HG03457 (cell line): ENCODE measurements at regions not wholly inside any gene's neighbourhood (a gene's known extent, or its start where the extent isn't known, plus 50 kb on each side); places are given as distances from the start of the nearest gene placed in this dataset.
"Not testable (repeated sequence)": the region's sequence is repeated elsewhere in the genome, so short reads cannot be mapped to it uniquely, and the experiment has no call there.

Source experiments
- ATAC-seq: cut with Tn5 transposase; IDR thresholded peaks from one replicate; pipeline ENCODE4 v1.9.1; 2021; ENCODE audit warnings: moderate number of reproducible peaks; ENCODE audit not compliant: unreplicated experiment

DNA sequence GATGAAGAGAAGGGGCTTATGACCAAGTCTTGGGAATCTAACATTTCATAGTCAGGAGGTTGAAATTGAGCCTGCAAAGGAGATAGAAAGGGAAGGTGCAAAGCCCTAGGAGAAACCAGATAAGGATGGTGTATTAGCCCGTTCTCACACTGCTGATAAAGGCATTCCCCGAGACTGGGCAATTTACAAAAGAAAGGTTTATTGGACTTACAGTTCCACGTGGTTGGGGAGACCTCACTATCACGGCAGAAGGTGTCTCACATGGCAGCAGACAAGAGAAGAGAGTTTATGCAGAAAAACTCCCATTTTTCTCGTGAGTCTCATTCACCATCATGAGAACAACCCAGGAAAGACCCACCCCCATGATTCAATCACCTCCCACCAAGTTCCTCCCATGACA, 129.5 kb upstream of the LNX1 start:
- no peak for ATAC-seq

GRCh38 chr4:53717064-53717549, 125.8 kb upstream of the LNX1 start:
- ATAC-seq, result no peak

GRCh38 chr4:53716471-53717063, 125.3 kb upstream of the LNX1 start:
- no peak for ATAC-seq

GRCh38 chr4:53716011-53716410, 124.7 kb upstream of the LNX1 start:
- no peak for ATAC-seq

DNA sequence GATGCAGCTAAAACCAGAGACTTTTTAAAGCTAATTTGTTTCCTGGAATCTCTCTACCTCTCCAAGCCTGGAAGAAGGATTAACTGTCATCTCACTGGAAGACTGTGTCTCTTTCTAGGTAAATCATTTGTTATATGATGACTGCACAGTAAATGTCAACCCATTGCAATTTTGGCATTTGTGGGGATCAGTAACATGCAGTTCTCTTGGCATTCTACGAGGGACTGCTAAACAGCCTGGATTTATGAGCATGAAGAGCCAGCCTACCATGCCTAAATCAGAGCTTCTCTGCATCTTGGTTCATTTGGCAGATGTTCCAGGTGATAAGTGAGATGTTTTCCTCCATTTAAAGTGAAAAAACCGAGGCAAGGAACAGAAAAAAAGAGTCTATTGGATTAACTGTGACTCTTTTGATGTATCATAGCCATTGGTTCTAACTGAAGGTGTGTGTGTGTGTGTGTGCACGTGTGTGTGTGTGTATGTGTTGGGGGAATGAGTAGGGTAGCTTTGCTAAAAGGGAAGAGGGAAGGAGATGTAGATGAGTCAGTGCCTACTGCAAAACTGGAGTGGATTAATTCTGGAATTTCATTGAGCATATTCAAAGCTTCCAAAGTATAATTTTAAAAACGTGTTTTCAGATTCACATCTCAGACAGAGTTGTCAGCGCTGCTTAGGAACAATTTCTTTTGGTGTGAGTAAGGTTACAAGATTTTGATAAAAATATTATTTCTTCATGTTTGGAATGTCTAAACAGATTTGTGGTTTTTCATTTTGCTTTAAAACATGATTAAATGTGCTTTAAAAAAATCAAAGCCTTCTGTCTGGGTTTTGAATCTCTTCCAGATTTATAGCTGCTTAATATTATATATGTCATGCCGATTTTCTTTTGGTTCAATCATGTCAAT, 123.2 kb upstream of the LNX1 start:
- ATAC-seq, result no peak

DNA sequence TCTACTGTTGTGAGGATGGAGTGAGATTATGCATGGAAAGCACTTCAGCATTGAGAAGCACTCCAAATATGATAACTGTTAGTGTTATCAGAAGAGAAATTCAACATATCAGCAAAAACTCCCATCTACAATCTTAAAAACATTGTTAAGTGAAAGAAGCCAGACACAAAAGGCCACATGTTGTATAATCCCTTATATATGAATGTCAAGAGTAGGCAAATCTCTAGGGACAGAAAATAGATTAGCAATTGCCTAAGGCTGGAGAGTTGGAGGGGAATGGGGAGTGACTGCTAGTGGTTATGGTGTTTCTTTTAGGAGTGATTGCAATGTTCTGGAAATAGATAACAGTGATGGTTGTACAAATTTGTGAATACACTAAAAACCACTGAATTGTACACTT, 122.5 kb upstream of the LNX1 start:
- ATAC-seq, result no peak

- no peak for ATAC-seq
These were observed 122.0 kb upstream of the LNX1 start for GRCh38 chr4:53713296-53713695.

GRCh38 chr4:53712408-53713020, 121.2 kb upstream of the LNX1 start:
- no peak for ATAC-seq

DNA sequence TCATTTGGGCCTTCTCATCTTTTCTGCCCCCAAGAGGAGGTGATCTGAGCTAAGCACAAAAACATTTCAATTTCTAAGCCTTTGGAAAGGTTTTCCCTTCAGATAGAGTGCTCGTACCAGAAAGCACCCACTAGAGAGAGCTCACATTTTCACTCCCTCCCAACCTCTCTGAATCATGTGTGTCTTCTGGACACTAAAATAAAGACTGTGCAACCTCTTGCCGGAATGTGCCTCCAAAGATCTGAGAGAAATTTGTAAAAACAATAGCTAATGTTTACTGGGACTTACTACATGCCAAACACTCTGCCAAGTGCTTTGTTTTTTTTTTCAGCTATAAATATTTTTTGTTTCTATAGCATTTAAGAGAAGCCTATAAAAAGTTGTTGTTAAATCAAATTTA, 120.6 kb upstream of the LNX1 start:
- no peak for ATAC-seq

DNA sequence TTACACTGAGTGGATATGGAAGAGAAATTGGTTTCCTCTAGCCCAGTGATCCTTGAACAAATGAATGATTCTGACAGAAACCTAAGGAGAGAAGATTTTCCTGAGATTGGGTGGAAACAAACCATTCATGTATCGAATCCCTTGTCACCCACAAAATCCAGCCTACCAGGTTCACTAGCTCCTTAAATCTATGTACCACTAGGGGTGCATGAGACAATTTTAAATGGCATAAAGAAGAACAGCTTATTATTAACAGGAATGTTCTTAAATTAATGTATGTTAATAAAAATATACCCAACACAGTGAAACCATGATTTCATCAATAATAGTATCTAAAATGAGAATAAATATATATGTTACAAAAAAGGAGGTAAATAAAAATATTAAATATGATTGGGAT, 118.4 kb upstream of the LNX1 start:
- no peak for ATAC-seq

GRCh38 chr4:53707491-53707890, 116.2 kb upstream of the LNX1 start:
- ATAC-seq, result no peak

- no peak for ATAC-seq
These were observed 115.2 kb upstream of the LNX1 start for GRCh38 chr4:53706422-53707032.

DNA sequence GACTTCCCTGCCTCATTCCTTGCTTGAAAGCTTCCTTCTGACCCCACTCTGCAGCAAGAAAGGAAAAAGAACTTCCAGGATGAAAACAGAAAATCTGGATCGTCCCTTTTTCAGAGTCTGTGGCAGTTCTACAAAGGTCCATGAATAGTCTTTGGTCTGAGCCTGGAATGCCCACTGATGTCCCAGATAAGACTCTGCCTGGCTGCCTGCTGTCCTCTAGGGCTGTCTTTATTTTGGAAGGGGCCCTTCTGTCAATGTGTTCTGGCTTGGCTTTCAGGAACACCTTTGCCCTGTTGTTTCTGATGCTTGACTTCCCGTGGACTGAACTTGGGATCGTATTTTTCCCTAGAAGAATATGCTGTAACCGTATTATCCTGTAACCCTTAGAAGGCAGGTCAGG, 114.7 kb upstream of the LNX1 start:
- ATAC-seq, result no peak

GRCh38 chr4:53705151-53705764, 114.0 kb upstream of the LNX1 start:
- no peak for ATAC-seq

GRCh38 chr4:53704329-53704728, 113.0 kb upstream of the LNX1 start:
- ATAC-seq, result no peak

- no peak for ATAC-seq
These were observed 112.0 kb upstream of the LNX1 start for GRCh38 chr4:53703267-53703655.

DNA sequence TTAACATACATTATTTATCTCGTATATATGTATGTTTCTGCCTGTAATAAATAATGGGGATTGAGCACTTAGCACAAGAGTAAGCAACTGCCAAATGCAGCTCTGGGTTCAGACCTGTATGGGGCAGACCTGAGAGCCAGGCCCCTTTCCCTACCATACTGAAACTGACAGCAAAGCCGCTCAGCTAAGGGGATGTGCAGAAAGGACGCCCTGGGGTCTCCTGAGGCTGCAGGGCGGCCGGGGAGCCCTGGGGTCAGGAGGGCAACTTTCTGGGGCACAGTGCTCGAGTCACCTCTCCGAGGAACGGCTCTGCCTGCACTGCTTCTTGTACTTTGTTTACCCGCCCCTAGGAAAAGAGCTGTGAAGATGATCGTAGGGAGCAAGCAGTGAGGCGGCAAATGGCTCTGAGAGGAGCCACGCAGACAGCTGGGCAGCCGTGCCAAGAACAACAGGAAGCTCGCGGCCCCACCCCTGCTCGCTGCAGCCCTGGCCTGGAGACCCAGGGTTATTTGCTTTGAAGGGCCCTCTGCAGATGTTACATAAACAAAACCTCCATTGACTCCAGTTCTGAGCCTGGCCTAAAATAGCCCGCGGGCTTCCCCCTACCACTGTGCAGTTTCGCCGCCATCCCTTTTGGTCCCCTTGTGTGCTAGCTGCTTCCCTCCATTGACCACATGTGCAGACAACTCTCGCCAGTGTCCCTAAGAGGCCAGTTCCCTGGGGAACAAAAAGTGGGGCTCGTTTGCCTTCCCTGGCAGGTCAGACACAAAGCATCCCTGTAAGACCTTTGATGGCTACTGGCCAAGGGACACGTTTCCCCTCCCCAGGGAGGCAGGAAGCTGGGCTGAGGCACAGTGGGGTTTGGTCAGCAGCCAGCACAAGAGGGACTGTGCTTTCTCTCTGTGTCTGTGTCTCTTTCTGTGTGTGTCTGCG, 111.3 kb upstream of the LNX1 start:
- ATAC-seq, result peak; percentile 69

- ATAC-seq, result not testable (repeated sequence)
These were observed 110.0 kb upstream of the LNX1 start for GRCh38 chr4:53701260-53701659.

- ATAC-seq, result not testable (repeated sequence)
These were observed 108.0 kb upstream of the LNX1 start for GRCh38 chr4:53699310-53699709.
